ENCODE measurements at regions not wholly inside any gene's neighbourhood (a gene's known extent, or its start where the extent isn't known, plus 50 kb on each side); places are given as distances from the start of the nearest gene placed in this dataset.

GRCh38 chrX:39462835-39463234 is 634.9 kb downstream of the BCOR start:
- peak; percentile 60 for FAIRE-seq
- TF ChIP-seq POLR2A (IDR thresholded peaks at IDR 0.05; ENCODE audit: low read depth, low read length) (no peak), TAF1 (IDR thresholded peaks at IDR 0.05; ENCODE audit: borderline replicate concordance, low read depth, low read length) (no peak), POLR2AphosphoS5 (IDR thresholded peaks at IDR 0.05; ENCODE audit: low read depth, low read length) (no peak)
- no peak for DNase-seq (ENCODE audit: insufficient read length)

- DNase-seq (ENCODE audit: insufficient read length) (no peak), FAIRE-seq (no peak)
- TF ChIP-seq POLR2A (IDR thresholded peaks at IDR 0.05; ENCODE audit: low read depth, low read length) (no peak), POLR2AphosphoS5 (IDR thresholded peaks at IDR 0.05; ENCODE audit: low read depth, low read length) (no peak), TAF1 (IDR thresholded peaks at IDR 0.05; ENCODE audit: borderline replicate concordance, low read depth, low read length) (no peak)
These were observed 633.5 kb downstream of the BCOR start for GRCh38 chrX:39464253-39464652.

DNA sequence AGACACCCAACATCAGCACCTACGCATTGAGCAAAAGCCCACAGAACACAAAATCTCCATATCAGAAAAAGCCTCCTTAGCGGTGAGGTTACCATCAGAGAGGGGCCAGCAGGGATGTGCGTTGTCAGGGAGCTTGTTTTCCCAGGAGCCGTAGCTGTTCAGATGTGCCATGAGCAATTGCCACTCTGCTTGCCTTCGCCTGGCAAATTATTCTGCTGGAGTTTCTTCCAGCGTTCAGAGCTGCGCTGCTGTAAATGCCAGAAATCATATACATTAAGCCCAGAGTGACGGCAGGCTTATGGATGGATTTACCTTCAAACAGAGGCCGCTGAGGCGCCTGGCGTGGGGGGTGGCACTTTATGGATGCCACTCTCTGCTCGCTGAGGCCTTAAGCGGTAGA is 632.3 kb downstream of the BCOR start:
- TF ChIP-seq TAF1 (IDR thresholded peaks at IDR 0.05; ENCODE audit: borderline replicate concordance, low read depth, low read length) (no peak), POLR2A (IDR thresholded peaks at IDR 0.05; ENCODE audit: low read depth, low read length) (no peak), POLR2AphosphoS5 (IDR thresholded peaks at IDR 0.05; ENCODE audit: low read depth, low read length) (no peak)
- FAIRE-seq (no peak), DNase-seq (ENCODE audit: insufficient read length) (no peak)

- no peak for TF ChIP-seq POLR2A (IDR thresholded peaks at IDR 0.05; ENCODE audit: low read depth, low read length)
- TF ChIP-seq POLR2AphosphoS5 (IDR thresholded peaks at IDR 0.05; ENCODE audit: low read depth, low read length) = no peak
- no peak for TF ChIP-seq TAF1 (IDR thresholded peaks at IDR 0.05; ENCODE audit: borderline replicate concordance, low read depth, low read length)
- DNase-seq (ENCODE audit: insufficient read length) = no peak
- no peak for FAIRE-seq
These were observed 631.9 kb downstream of the BCOR start for GRCh38 chrX:39465906-39466305.

DNA sequence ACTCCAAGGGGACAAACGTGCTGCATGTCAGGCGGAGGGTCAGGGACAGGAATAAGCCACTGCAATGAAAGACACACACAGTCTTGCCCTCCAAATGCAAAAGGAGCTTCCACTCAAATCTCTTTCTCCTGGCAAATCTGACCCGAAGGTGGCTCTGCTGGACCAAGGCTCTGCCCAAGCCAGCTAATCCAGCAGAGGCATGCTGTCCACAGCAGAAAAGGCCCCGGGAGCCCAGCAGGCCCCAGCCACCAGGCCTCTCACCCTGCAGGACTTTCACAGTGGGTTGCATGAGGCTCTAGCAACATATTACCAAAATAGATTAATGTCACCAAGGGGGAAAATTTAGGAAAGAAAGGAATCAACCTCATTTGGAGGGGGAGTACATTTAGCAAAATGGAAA is 628.6 kb downstream of the BCOR start:
- no peak for FAIRE-seq
- DNase-seq (ENCODE audit: insufficient read length) = no peak
- no peak for TF ChIP-seq POLR2AphosphoS5 (IDR thresholded peaks at IDR 0.05; ENCODE audit: low read depth, low read length)
- no peak for TF ChIP-seq POLR2A (IDR thresholded peaks at IDR 0.05; ENCODE audit: low read depth, low read length)
- TF ChIP-seq TAF1 (IDR thresholded peaks at IDR 0.05; ENCODE audit: borderline replicate concordance, low read depth, low read length) = no peak

DNA sequence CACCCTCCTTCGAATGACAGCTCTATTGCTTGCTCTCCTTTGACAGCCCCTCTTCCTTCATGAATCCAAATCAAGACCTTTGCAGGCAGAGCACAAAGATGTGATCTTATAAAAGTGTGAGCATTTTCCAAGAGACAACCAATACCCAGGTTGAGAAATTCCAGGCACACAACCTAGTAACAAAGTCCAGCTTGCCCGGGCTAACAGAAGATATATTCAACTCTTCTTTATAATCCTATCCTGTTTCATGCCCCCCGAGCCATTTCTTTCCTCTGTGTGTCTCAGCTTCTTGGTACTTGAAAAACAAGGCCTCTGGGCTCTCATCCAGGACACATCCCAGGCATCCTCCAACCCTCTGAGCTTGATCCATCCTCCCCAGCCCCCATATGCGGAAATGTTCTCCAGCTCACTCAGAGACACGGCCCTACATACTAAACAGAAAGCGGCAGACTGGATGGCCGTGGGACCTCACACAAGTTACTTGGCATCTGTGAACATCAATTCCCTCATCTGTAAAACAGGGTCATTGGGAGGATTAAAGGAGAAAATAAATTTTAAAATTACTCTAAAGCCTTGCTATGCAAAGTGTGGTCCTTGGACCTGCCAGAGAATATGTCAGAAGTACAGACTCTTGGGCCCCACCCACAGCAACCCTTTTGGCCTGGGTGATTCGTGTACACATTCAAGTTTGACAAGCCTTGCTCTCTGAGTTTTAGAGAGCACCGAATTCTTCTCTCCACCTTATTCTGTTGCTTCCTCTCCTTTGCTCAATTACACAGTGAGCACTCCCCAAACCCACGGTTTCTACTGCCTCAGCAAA is 627.0 kb downstream of the BCOR start:
- TF ChIP-seq TAF1 (IDR thresholded peaks at IDR 0.05; ENCODE audit: borderline replicate concordance, low read depth, low read length) = no peak
- FAIRE-seq = no peak
- no peak for DNase-seq (ENCODE audit: insufficient read length)

DNA sequence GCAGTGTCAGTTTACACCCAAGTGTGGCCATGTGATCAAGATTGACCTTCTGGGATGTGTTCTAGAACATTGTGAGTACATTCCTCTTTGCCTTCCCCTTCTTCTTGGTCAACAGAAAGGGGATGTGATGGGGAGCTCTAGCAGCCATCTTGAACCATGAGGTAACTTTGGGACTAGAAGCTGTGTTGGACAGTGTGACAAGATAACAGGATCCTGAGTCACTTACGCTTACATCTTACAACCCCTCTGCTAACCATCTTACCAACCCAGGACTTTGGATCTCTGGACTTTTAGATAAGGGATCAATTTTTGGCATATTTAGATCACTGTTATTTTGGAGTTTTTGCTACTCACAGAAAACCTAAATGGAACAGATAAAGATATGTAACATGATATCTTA is 625.6 kb downstream of the BCOR start:
- DNase-seq (ENCODE audit: insufficient read length) (no peak), FAIRE-seq (no peak)
- no peak for TF ChIP-seq POLR2AphosphoS5 (IDR thresholded peaks at IDR 0.05; ENCODE audit: low read depth, low read length)

DNA sequence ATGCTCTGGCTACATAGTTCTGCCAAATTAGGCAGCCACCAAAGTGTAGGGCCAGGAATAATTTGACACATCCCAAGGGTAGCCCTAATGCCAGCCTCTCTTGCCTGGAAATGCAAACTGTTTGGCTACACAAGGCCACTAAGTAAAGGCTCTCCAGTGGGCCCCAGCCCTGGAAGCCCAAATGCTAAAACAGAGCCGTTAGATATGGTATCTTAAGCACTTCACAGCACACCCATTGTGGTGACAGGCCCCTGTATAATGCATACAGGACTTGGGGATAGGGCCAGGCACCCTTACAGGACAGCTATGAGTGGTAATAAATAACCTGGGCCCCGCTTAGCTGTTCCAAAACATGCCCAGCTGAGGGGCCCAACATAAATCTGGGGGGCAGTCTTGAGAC is 623.9 kb downstream of the BCOR start:
- TF ChIP-seq TAF1 (IDR thresholded peaks at IDR 0.05; ENCODE audit: borderline replicate concordance, low read depth, low read length) (no peak), POLR2A (IDR thresholded peaks at IDR 0.05; ENCODE audit: low read depth, low read length) (no peak), POLR2AphosphoS5 (IDR thresholded peaks at IDR 0.05; ENCODE audit: low read depth, low read length) (no peak)
- FAIRE-seq = no peak
- DNase-seq (ENCODE audit: insufficient read length) = no peak

DNA sequence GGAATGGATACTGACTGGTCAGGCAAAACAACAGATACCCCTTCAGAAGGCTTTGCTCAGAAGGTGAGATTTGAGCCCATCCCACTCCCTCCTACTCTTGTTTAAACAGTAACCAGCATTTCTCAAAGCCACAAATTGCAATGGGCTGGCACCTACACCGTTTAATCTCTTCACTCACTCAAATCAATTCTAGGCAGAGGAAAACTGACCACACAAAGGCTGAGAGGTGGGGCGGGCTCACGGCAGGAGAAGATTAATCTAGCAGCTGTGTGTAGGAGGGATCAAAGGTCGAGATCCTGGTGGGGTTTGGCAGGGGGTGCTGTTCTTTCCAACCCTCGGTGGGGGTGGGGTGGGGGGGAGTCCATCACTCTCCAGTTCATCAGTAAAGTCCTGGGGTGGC is 622.4 kb downstream of the BCOR start:
- FAIRE-seq = no peak
- TF ChIP-seq POLR2AphosphoS5 (IDR thresholded peaks at IDR 0.05; ENCODE audit: low read depth, low read length) (no peak), POLR2A (IDR thresholded peaks at IDR 0.05; ENCODE audit: low read depth, low read length) (no peak), TAF1 (IDR thresholded peaks at IDR 0.05; ENCODE audit: borderline replicate concordance, low read depth, low read length) (no peak)
- DNase-seq (ENCODE audit: insufficient read length) = no peak

GRCh38 chrX:39476604-39477021 is 621.1 kb downstream of the BCOR start:
- DNase-seq (ENCODE audit: insufficient read length) (no peak), FAIRE-seq (no peak)
- TF ChIP-seq POLR2A (IDR thresholded peaks at IDR 0.05; ENCODE audit: low read depth, low read length) (no peak), TAF1 (IDR thresholded peaks at IDR 0.05; ENCODE audit: borderline replicate concordance, low read depth, low read length) (no peak), POLR2AphosphoS5 (IDR thresholded peaks at IDR 0.05; ENCODE audit: low read depth, low read length) (no peak)

- DNase-seq (ENCODE audit: insufficient read length) = no peak
- FAIRE-seq = no peak
- TF ChIP-seq POLR2AphosphoS5 (IDR thresholded peaks at IDR 0.05; ENCODE audit: low read depth, low read length) (no peak), TAF1 (IDR thresholded peaks at IDR 0.05; ENCODE audit: borderline replicate concordance, low read depth, low read length) (no peak), POLR2A (IDR thresholded peaks at IDR 0.05; ENCODE audit: low read depth, low read length) (no peak)
These were observed 620.6 kb downstream of the BCOR start for GRCh38 chrX:39477031-39477761.

- no peak for FAIRE-seq
- DNase-seq (ENCODE audit: insufficient read length) = no peak
- TF ChIP-seq TAF1 (IDR thresholded peaks at IDR 0.05; ENCODE audit: borderline replicate concordance, low read depth, low read length) (no peak), POLR2AphosphoS5 (IDR thresholded peaks at IDR 0.05; ENCODE audit: low read depth, low read length) (no peak), POLR2A (IDR thresholded peaks at IDR 0.05; ENCODE audit: low read depth, low read length) (no peak)
These were observed 620.0 kb downstream of the BCOR start for GRCh38 chrX:39477762-39478120.

Data from GM12892 (cell line).